ENCODE measurements at regions not wholly inside any gene's neighbourhood (a gene's known extent, or its start where the extent isn't known, plus 50 kb on each side); places are given as distances from the start of the nearest gene placed in this dataset.

GRCh38 chr6:108735310-108736001 lies 112.8 kb upstream of the ARMC2 start:
- H3K27me3 ChIP-seq (ENCODE audit: insufficient read depth), result 0 out of 2 replicates have a peak, but pooled peaks cover 10% of the 10 kb centered on the region
- H3K4me3 ChIP-seq, result no peak overlapping the region
- TF ChIP-seq ZNF462 (CRISPR knock-in tag; IDR thresholded peaks at IDR 0.05) (no peak), REST (IDR thresholded peaks at IDR 0.05; ENCODE audit: unreplicated experiment) (no peak), CTCF (conservative IDR thresholded peaks at IDR 0.05; ENCODE audit: low read depth in 2 of 2) (no peak), ETS1 (IDR thresholded peaks at IDR 0.05) (no peak), JUNB (IDR thresholded peaks at IDR 0.05; ENCODE audit: unreplicated experiment) (no peak), NANOG (IDR thresholded peaks at IDR 0.05; ENCODE audit: borderline replicate concordance) (no peak), ZNF114 (CRISPR knock-in tag; IDR thresholded peaks at IDR 0.05) (no peak)
- no peak overlapping the region for H2AFZ ChIP-seq
- H3F3A ChIP-seq (replicated peaks; ENCODE audit: low read depth), result no peaks in the 10 kb centered on the region
- H3K9me3 Mint-ChIP-seq, result no peaks in the 10 kb centered on the region
- H3K27ac ChIP-seq (ENCODE audit: low read depth), result no peak overlapping the region
- H3K79me2 ChIP-seq (replicated peaks; ENCODE audit: insufficient read depth), result no peaks in the 10 kb centered on the region
- peaks cover 50% of the 10 kb centered on the region for H3K4me1 ChIP-seq (ENCODE audit: insufficient read depth)
- peaks cover 11% of the 10 kb centered on the region for H3K27me3 Mint-ChIP-seq (ENCODE audit: insufficient read depth, low read depth, poor library complexity)
- H3K36me3 ChIP-seq (ENCODE audit: insufficient read depth), result no peaks in the 10 kb centered on the region
- H3K4me3 Mint-ChIP-seq, result no peak overlapping the region; the same call in 2 of the 3 replicates
- DNase-seq (ENCODE audit: low spot score) (no peak), ATAC-seq (no peak)
- H3K27ac Mint-ChIP-seq, result no peak overlapping the region
- H3K4me2 ChIP-seq, result peak overlapping the region; percentile 62; the same call in 1 of the 2 replicates
- H4K20me1 ChIP-seq (replicated peaks; ENCODE audit: insufficient read depth), result no peaks in the 10 kb centered on the region
- H3K36me3 Mint-ChIP-seq (ENCODE audit: low read depth), result no peaks in the 10 kb centered on the region
- peaks cover 46% of the 10 kb centered on the region for H3K4me1 Mint-ChIP-seq
- no peaks in the 10 kb centered on the region; the same call in 1 of the 2 replicates for H3K9me2 ChIP-seq (ENCODE audit: insufficient read depth)

Data from GM23338 (cell line).